Epithelial cell of prostate (primary cell): ENCODE measurements at regions not wholly inside any gene's neighbourhood (a gene's known extent, or its start where the extent isn't known, plus 50 kb on each side); places are given as distances from the start of the nearest gene placed in this dataset.

ENCODE experiments used
- DNase-seq: peaks from one replicate; pipeline ENCODE4 v3.0.0-alpha.2; 2011; ENCODE audit warnings: low read depth, low spot score
- H3K27ac ChIP-seq: fragments of 450-650 bp; 2 replicates; pipeline ENCODE4 v1.5.1; 2017; ENCODE audit warnings: mild to moderate bottlenecking

DNA sequence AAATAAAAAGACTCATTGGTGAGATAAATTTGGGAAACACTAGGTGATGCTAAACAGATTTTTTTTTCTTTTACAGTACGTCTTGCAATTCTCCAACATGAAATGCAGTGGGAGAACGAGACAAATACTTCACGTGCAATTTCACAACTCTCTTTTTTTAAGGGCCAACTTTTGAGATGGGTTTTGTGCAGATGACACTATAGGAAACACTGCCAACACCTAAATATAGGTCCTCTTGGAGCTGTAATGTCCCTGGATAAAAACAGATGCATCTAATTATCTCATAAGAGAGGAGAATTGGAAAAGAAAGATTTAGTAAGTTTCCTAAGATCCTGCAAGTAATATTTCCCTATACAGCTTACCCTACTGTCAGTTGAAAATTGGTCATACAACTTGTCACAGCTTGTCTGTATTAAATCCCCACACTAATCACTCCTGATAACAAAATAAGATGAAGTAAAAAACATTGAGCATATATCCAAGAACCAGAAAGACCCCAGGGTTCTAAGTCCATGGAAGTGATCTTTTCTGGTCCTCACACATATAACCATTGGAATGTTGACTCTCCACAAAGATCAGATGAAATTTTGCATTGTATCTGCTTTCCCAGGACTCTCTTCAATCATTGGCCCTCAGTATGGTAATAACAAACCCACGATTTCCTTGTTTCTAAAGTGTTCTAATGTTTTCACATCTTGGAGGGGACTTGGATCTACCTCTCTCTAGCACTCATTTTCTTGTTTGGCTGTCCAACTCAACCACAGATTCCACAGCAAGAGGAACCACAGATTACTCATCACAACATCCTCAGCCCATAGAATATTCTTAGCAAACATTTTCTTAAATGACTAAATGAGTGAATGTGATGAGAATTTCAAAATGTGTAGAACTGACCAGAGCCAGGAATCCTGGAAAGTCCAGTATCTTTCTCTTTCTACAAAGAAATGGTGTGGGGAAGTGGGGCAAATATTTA, 769.4 kb upstream of the USP15 start:
- no peak overlapping the region for H3K27ac ChIP-seq
- peak; percentile 18 for DNase-seq

DNA sequence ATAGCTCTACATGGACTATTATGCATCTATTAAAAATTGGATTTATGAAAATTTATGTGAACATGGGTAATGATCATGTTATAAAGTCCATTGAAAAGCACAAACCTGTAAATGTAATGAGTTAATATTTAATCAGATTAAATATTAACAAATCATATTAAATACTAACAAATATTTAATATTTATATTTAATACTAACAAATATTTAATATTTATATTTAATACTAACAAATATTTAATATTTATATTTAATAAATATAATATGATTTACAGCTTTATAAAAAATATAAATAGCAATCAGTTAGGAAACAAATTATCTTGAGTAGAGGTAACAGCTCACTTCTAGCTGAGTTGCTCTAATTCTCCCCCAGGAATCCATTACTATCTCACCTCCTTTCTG, 758.0 kb upstream of the USP15 start:
- no peak overlapping the region for H3K27ac ChIP-seq
- DNase-seq: no peak

DNA sequence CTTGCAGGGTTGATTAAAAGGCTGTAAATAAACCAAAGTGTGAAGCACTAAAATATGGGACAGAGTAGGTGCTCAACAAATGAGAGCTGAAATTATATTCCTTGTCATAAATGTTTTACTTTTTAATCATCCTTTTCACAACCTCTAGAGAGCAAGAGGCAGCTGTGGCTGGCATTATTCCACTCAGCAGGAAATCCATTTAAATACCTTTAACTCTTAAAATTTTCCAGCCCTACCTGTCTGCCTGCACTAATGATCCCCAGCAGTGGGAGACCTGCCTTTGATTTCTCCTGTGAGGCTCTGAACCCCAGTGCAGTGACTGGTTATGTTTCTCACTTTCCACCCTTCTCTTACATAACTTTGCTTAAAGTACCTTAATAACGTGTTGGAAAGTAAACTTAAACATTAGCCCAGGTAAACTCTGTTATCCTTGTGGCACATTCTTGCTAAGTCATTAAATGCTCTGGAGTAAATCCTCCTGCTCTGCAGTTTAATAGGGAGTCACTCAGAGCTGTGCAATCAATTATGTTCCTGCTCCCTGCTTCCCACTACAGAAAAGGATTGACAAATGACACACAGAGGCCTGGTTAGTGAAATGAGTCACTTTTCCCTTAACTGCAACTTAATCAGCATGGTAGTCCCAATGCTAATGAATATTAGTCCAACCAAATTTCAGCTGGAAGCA, 755.7 kb upstream of the USP15 start:
- no peak for DNase-seq
- H3K27ac ChIP-seq: no peak overlapping the region

DNA sequence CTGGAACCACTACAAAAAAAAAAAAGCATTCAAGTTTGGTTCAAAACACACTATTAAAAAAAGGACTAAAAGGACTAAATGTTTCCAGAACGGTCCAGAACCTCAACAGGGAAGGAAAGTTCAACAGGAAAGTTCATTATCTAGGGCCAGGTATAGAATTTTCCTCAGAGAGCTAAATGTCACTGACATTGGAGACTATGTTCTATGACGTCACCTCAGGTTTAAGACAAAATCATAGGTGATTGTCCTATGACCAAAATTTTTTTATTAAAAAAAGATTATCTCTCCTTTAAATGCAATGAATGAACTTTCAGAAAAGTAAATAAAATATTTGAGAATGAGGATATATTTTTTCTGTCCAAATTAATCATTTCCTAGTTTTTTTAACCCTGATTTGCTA, 746.7 kb upstream of the USP15 start:
- no peak overlapping the region for H3K27ac ChIP-seq
- no peak for DNase-seq

DNA sequence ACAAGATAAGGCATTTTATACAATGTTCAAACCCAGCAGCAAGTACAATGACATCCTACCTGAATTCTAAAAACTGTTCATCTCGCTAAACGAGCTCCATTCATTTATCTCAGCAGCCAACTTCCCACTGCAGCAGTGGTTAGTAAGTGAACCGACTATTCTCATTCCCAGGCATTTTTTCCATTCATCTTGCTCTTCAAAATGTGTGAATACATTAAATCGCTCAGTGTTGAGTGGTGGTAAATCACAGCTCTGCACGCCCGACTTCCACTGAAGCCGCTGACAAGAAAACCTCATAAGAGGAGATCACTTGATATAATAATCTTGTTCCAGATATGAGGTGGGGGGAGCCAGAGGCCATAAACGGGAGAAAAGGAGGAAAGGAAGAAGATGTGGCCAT, 746.2 kb upstream of the USP15 start:
- no peak for DNase-seq
- no peak overlapping the region for H3K27ac ChIP-seq

DNA sequence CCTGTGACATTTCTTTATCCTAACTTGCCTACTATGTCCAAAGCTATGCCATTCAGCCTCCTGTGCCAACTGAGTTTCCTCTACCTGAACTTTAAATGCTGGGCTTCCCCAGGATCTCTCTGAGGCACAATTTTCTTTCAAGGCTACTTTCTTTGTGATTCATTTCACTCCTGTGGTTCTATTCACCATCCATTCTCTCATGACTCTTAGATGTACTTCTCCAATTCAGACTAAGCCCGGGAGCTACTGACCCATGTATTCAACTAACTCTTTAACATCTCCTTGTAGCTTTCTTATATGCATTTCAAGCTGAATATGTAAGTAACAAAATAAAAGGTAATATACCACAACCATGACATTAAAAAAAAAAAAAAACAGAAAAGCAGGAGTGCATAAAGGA, 738.9 kb upstream of the USP15 start:
- no peak for DNase-seq
- no peak overlapping the region for H3K27ac ChIP-seq

DNA sequence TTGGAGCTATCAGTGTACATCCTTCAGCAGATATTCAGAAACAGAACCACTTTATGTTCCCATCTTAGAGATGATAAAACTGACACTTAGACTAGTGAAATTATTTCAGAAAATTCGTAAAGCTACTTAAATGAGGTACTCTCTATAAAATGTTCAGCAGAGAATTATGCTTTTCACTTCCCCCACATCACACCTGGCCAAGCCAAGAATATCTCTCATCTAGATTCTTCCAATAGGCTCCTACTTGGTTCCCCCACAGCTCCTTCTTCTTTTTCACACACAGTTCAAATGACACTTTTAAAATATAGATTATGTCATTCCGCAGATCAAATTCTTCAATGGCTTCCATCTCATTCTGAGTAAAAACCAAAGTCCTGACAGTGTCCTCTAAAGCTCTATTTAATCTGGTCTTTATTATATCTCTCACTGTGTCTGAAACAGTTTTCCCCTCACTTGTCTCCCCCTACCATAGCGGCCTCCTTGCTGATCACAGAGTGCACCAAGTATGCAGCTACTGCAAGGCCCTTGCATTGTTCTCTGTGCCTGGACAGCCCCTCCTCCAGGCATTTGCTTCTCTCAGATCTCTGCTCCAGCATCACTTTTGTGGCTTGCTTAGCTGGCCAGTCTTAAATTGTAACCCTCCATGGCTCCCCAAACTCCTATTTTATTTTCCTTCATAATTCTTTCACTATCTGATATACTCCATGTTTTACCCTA, 736.8 kb upstream of the USP15 start:
- DNase-seq: no peak

DNA sequence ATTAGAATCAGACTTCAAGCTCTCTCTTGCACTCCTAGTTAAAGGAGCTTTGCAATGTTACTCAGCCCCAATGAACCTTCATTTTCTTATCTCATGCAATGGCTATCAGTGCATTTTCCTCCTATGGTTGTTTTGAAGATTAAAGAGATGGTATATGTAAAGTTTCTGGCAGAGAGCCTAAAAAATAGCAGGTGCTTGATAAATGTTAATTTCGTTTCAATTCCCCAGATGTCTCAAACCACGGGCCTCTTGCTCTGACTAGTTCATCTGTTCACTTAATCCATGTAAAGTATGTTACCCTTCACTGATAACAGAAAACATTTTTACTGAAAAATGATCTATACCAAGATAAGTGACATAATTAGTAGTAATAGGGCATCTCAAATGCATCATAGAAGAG, 735.4 kb upstream of the USP15 start:
- H3K27ac ChIP-seq: no peak overlapping the region
- DNase-seq: no peak

More for the DNA sequence above, 736.8 kb upstream of the USP15 start:
- H3K27ac ChIP-seq: no peak overlapping the region

DNA sequence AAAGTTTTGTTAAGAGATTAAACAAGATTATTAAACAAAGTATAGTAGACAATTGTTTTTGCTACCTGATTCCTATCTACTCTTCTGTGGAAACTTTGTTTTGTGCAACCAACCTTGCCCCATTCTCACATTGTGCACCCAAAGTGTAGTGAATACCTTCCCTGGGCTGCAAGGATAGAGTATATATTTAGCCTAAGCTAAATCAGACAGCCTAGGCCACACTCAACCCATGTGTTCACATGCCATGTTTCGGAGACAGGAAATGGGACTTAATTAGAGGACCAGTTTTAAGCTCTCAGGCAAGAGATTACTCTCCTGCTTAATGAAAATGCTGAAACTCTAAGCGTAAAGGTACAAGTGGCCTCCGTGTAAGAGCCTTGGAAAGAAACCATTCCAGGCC, 734.9 kb upstream of the USP15 start:
- DNase-seq: no peak
- no peak overlapping the region for H3K27ac ChIP-seq

DNA sequence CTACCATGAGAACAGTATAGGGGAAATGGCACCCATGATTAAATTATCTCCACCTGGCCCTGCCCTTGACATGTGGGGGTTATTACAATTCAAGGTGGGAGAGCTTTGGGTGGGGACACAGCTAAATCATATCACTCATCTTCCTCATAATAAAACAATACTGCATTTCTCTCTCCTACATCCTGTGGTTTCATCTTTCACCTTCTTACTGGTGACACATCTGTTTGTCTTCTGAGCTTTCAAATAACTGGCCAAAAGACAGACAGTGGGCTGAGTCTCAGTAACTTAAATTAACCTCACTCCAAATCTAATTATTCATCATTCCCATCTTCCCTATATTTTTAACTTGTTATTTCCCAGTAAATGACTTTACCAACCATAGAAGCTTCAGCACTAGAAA, 729.7 kb upstream of the USP15 start:
- no peak for DNase-seq

DNA sequence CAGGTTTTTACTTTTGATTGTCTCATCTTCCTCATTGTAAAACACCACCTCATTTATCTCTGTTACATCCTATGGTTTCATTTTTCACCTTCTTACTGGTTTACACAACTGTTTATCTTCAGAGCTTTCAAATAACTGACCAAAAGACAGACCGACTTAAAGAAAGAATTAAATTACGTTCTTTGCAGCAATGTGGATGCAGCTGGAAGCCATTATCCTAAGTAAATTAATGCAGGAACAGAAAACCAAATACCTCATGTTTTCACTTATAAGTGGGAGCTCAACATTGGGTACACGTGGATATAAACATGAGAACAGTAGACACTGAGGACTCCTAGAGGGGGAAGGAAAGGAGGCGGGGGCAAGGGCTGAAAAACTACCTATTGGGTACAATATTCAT, 729.0 kb upstream of the USP15 start:
- H3K27ac ChIP-seq: no peak overlapping the region
- no peak for DNase-seq

More for the DNA sequence above, 729.7 kb upstream of the USP15 start:
- no peak overlapping the region for H3K27ac ChIP-seq

DNA sequence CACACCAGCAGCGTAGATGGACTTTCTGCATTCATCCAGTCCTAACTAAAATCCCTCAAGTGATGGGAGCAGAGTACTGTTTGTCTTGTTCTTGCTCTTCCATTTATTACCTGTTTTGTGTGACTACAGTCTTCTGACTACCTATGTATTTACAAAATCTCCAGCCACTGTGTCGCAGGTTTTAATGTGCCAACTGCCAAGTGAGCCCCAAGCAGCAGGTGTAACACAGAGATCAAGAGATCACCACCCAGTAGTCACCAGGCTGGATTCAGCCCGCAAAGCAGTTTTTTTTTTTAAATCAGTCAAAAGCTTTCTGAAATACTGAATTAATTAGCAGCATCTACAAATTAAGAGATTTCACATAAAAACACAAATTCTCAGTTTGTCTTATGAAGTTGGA, 724.1 kb upstream of the USP15 start:
- no peak for DNase-seq
- H3K27ac ChIP-seq: no peak overlapping the region

DNA sequence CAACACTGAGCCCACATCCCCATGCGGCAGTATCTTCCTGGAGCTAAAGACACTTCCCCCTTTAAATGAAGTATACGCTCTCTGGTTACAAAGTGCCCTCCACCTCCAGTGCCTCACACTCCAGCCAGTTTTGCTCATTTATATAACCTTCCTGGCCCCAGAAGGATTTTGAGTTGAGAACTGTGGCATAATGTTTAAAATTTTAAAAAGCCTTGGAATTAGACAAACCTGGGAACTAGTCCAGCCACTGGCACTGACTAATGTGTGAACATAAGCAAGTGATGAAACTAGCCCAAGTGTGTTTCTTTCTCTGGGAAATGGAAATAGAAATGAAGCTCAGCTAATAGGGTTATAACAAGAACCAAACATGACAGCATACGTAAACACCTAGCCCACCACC, 723.7 kb upstream of the USP15 start:
- no peak for DNase-seq
- no peak overlapping the region for H3K27ac ChIP-seq

DNA sequence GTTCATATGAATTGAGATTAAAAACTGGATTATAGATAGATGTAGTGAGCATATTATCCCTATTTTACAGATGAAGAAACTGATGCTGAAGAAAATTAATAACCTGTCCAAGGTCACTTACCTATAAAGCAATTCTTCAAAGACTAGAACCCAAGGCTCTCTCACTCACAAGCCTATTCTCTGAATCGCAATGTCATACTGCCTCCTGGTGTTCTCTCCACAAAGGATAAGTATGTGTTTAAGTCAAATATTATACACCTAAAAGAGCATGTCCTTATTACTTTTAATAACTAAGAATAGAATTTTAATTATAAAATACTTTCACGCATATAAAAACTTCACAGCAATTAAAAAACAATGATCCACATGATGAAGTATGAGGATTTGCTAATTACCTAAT, 721.3 kb upstream of the USP15 start:
- no peak overlapping the region for H3K27ac ChIP-seq

DNA sequence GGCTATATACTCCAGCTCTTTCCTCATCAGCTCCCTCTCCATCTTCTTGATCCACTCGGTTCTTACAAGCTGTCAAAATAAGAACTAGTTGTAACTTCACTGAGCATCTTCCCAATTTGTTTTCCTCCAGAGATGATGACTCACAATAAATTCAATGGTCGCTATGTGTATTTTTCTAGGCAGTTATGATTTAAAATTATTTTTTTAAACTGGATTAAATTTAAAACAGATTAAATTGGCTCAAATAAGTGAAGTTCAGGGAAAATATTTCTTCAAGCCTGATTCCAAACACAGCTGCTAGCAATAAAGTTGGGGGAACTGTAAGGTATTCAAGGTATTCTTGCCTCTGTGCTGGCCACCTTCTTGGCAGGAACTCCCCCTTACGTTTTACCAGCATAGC, 717.7 kb upstream of the USP15 start:
- H3K27ac ChIP-seq: no peak overlapping the region
- no peak for DNase-seq

More for the DNA sequence above, 721.3 kb upstream of the USP15 start:
- no peak for DNase-seq

DNA sequence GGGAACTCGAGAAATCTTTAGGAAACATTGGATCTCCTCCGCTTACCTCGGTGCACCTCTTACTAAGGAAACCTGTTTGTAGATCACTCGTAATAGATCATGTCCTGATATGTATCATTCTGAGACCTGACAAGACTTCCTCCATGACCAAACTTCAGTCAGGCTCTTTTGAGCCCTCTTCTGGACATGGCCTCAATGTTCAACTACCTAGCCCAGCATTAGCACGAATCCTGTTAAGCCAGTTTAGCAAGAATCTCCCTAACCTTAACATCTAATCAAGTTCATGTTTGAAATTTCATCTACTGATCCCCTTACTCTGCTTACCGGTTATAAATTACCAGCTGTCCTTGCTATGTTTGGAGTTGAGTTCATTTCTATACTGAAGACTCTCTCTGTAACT, 713.9 kb upstream of the USP15 start:
- no peak overlapping the region for H3K27ac ChIP-seq
- peak; percentile 18 for DNase-seq

DNA sequence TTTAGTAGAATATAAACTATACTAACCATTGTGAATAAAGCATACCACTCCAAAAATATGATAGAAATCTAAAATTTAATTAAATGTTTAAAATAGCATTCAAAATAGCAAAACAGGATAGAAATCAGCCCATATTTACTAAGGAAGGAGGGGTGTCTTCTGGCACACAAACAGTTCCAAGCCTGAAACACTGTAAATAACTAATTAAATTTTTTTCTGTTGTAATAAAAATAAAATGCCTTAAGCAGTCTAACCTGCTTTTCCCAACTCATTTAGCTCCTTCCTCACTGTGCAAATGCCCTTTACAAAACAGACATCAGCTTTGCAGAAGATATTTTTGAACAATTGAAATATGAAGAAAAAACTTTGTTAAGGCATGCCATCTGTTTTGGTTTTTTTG, 707.1 kb upstream of the USP15 start:
- no peak for DNase-seq
- no peak overlapping the region for H3K27ac ChIP-seq

DNA sequence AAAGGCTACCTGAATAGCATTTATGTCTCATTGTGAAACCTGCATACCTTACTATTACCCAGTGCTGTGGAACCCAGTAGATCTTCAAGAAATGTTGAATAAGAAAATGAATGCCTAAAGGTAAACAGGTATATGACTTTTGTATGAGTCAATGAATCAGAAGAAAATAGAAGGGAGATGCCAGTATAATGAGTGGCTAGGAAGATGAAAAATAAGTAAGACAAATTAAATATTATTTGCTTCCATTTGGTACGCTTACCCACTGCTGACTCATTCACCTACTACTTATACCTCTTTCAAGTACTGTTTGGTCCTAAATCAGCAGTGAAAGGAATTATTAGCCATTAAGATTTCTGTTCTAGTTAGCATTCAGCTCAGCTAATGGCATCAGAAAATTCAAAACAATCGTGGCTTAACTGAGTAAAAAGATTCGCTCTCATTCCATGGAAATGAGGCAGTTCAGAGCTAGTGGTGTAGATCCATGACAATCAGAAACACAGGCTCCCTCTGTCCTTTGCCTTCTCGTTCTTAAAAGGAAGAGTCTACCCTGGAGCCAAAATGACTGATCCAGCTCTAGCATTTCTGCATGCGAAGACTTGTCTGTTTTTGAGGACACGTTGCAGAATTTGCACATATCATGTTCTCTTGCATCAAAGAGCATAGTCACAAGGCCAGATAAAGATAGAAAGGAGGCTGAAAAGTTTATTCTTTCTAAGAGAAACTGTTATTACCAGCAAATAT, 705.8 kb upstream of the USP15 start:
- peak; percentile 37 for DNase-seq
- peak overlapping the region; percentile 65 for H3K27ac ChIP-seq

DNA sequence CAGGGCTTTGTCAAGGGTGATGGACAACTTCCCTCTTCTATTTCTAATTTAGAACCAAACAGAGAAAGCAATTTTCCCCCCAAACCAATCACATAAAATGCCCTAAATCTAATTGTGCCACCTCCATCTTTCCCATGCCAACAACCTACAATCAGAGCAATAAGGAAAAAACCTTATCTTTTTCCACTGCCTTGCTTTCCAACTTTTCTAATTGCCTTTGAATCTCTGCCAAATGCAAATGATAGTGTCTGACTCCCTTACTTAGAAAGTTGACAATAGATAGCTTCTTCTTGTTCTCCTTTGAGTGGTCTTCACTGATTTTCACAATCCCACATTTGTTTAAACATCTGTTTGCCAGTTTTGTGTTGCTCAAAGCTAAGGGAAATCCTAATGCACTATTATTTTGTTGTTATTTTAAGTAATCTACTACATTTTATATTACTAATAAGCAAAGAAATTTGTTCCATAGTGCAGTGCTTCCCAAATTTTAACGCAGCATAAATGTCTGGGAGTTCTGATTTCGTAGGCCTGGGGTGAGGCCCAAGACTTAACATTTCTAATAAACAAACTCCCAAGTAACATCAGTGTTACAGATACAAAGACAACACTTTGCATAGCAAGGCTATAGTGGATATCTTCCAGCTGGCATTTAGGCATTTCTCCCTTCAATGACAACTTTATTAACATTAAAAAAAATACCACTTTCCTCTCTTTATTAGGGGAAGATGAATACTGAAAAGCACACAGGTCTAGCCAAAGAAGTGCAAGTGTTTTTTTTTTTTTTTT, 696.3 kb upstream of the USP15 start:
- no peak for DNase-seq
- H3K27ac ChIP-seq: no peak overlapping the region

DNA sequence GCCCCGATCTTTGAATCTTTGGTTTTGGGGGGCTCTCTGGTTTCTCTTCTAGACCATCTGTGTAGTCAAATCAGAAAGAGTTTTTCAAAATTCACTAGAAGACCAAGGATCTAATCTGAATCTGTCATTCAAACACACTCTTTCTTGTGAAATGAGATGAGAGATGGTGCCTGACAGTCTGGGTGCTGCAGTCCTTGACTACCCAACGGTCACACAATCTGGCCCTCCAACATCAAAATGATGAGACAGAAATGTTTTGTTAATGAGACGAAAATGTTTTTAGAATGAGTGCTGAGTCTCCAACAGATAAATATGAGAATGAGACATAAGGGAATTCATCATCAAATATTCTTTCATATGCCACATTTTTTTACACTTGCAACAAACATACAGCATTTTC, 695.7 kb upstream of the USP15 start:
- DNase-seq: no peak
- H3K27ac ChIP-seq: no peak overlapping the region
